Astrocyte (in vitro differentiated cells and primary cell): ENCODE measurements at regions not wholly inside any gene's neighbourhood (a gene's known extent, or its start where the extent isn't known, plus 50 kb on each side); places are given as distances from the start of the nearest gene placed in this dataset.
"Not testable (repeated sequence)": the region's sequence is repeated elsewhere in the genome, so short reads cannot be mapped to it uniquely, and the experiment has no call there.

Source experiments
- DNase-seq: peaks from one replicate; pipeline ENCODE4 v3.0.0-alpha.2; 2010; ENCODE audit warnings: low read depth
- FAIRE-seq: peaks from 2 replicates; lab custom pipeline; 2011; peaks lifted over from hg19 to GRCh38; lab: Jason Lieb, UNC
- H2AFZ ChIP-seq: 2 replicates; pipeline ENCODE4 v1.6.0; 2012; ENCODE audit warnings: low read depth, low read length, inconsistent platforms
- H3K27ac ChIP-seq: 2 replicates; pipeline ENCODE4 v1.5.1; 2011; ENCODE audit warnings: low read depth, low read length, inconsistent platforms
- H3K27me3 ChIP-seq: 2 replicates; pipeline ENCODE4 v1.6.0; 2011; ENCODE audit warnings: low read length, inconsistent platforms; ENCODE audit not compliant: insufficient read depth
- H3K36me3 ChIP-seq: 2 replicates; pipeline ENCODE4 v1.5.1; 2011; ENCODE audit warnings: low read length, inconsistent platforms; ENCODE audit not compliant: insufficient read depth
- H3K4me1 ChIP-seq: 2 replicates; pipeline ENCODE4 v1.5.1; 2011; ENCODE audit warnings: low read length, inconsistent platforms; ENCODE audit not compliant: insufficient read depth
- H3K4me2 ChIP-seq: 2 replicates; pipeline ENCODE4 v1.6.0; 2012; ENCODE audit warnings: low read length, inconsistent platforms
- H3K4me3 ChIP-seq: 2 replicates; pipeline ENCODE4 v1.5.1; 2011; ENCODE audit warnings: low read depth, mild to moderate bottlenecking, low read length, inconsistent platforms; ENCODE audit not compliant: insufficient read depth
- H3K79me2 ChIP-seq: 2 replicates; pipeline ENCODE4 v1.6.0; 2012; ENCODE audit warnings: mild to moderate bottlenecking, low read length, inconsistent platforms; ENCODE audit not compliant: insufficient read depth
- H3K9ac ChIP-seq: 2 replicates; pipeline ENCODE4 v1.6.0; 2012; ENCODE audit warnings: mild to moderate bottlenecking, low read length, inconsistent platforms
- H3K9me3 ChIP-seq: 2 replicates; pipeline ENCODE4 v1.5.1; 2012; ENCODE audit warnings: low read depth, mild to moderate bottlenecking, low read length, inconsistent platforms; ENCODE audit not compliant: insufficient read depth
- H4K20me1 ChIP-seq: 2 replicates; pipeline ENCODE4 v1.6.0; 2012; ENCODE audit warnings: low read length, inconsistent platforms; ENCODE audit not compliant: insufficient read depth
- H3K27ac Mint-ChIP-seq: one replicate; pipeline ENCODE4 v1.8.0; 2021; ENCODE audit warnings: mild to moderate bottlenecking, mixed read lengths; ENCODE audit not compliant: unreplicated experiment
- H3K27me3 Mint-ChIP-seq: one replicate; pipeline ENCODE4 v1.8.0; 2021; ENCODE audit warnings: low read depth, mixed read lengths; ENCODE audit not compliant: unreplicated experiment
- H3K36me3 Mint-ChIP-seq: one replicate; pipeline ENCODE4 v1.8.0; 2021; ENCODE audit warnings: low read depth, mixed read lengths; ENCODE audit not compliant: unreplicated experiment
- H3K4me1 Mint-ChIP-seq: one replicate; pipeline ENCODE4 v1.8.0; 2021; ENCODE audit warnings: low read depth, mixed read lengths; ENCODE audit not compliant: unreplicated experiment
- H3K4me3 Mint-ChIP-seq: one replicate; pipeline ENCODE4 v1.8.0; 2021; ENCODE audit warnings: mild to moderate bottlenecking, moderate library complexity, mixed read lengths; ENCODE audit not compliant: unreplicated experiment
- H3K9me3 Mint-ChIP-seq: one replicate; pipeline ENCODE4 v1.8.0; 2021; ENCODE audit warnings: mild to moderate bottlenecking, mixed read lengths; ENCODE audit not compliant: unreplicated experiment
- EZH2 ChIP-seq: IDR thresholded peaks from 2 replicates; pipeline ENCODE4 v1.6.1; 2012; ENCODE audit warnings: mild to moderate bottlenecking, low read length, inconsistent platforms; ENCODE audit not compliant: insufficient read depth
- TF ChIP-seq, protein P1 (sequence below): IDR thresholded peaks from 2 replicates; pipeline ENCODE4 v1.5.1; 2011; ENCODE audit warnings: low read depth, mild to moderate bottlenecking, inconsistent platforms, low read length, moderate library complexity; ENCODE audit not compliant: insufficient read depth

DNA sequence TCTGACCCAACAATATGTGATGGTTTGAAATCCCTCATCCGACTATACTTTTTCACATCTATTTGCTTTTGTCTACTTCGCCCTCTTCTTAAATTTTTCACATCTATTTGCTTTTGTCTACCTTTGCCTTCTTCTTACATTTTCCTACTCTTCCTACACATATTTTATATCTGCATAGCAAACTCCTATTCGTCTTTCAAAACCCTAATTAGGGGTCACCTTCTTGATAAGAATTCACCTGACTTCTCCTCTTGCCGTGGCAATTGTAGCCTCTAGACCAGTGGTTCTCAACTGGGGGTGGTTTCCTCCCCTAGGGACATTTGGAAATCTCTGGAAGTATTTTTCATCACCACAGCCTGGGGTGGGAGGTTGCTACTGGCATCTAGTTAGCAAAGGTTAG is 607.4 kb downstream of the NTRK3 start:
- no peak overlapping the region for H2AFZ ChIP-seq
- peaks cover 6% of the 10 kb centered on the region for H3K27me3 Mint-ChIP-seq
- no peak for DNase-seq
- no peaks in the 10 kb centered on the region for H3K9me3 Mint-ChIP-seq
- H3K9me3 ChIP-seq, result no peaks in the 10 kb centered on the region
- no peak overlapping the region for H3K4me3 ChIP-seq
- H3K4me1 Mint-ChIP-seq, result no peaks in the 10 kb centered on the region
- H3K4me3 Mint-ChIP-seq, result no peak overlapping the region
- H3K36me3 ChIP-seq, result no peaks in the 10 kb centered on the region
- no peak overlapping the region for H3K27ac Mint-ChIP-seq
- no peak overlapping the region for H3K9ac ChIP-seq
- no peaks in the 10 kb centered on the region for H3K79me2 ChIP-seq
- no peak overlapping the region for H3K27ac ChIP-seq
- H3K27me3 ChIP-seq, result no peaks in the 10 kb centered on the region
- H3K4me2 ChIP-seq, result no peak overlapping the region
- no peaks in the 10 kb centered on the region for H4K20me1 ChIP-seq
- TF ChIP-seq, protein P1, sequence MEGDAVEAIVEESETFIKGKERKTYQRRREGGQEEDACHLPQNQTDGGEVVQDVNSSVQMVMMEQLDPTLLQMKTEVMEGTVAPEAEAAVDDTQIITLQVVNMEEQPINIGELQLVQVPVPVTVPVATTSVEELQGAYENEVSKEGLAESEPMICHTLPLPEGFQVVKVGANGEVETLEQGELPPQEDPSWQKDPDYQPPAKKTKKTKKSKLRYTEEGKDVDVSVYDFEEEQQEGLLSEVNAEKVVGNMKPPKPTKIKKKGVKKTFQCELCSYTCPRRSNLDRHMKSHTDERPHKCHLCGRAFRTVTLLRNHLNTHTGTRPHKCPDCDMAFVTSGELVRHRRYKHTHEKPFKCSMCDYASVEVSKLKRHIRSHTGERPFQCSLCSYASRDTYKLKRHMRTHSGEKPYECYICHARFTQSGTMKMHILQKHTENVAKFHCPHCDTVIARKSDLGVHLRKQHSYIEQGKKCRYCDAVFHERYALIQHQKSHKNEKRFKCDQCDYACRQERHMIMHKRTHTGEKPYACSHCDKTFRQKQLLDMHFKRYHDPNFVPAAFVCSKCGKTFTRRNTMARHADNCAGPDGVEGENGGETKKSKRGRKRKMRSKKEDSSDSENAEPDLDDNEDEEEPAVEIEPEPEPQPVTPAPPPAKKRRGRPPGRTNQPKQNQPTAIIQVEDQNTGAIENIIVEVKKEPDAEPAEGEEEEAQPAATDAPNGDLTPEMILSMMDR, result no peak
- no peak for FAIRE-seq
- H3K36me3 Mint-ChIP-seq, result peaks cover 3% of the 10 kb centered on the region
- H3K4me1 ChIP-seq, result no peaks in the 10 kb centered on the region

DNA sequence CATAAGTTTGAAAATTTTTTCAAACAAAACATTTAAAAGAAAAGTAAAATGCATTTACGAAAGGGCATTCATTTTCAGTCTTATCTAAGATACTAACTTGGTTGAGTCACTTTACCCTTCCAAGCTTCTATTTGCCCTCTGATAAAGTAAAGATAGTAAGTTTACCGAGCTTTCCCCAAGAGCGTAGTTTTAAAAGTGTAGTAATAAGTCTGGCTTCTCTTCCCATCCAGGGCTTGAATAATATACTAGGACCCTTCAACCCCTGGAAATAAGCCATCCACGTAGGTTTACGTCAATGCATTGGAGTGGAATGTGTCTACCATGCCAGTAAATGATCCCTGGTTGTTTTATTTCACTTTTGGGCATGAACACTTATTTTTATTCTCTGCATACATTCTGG is 608.3 kb downstream of the NTRK3 start:
- H3K27ac ChIP-seq, result no peak overlapping the region
- no peaks in the 10 kb centered on the region for H3K36me3 ChIP-seq
- Mint-ChIP-seq H3K4me3 (no peak overlapping the region), H3K36me3 (no peaks in the 10 kb centered on the region), H3K27ac (no peak overlapping the region), H3K4me1 (no peaks in the 10 kb centered on the region), H3K27me3 (no peaks in the 10 kb centered on the region), H3K9me3 (no peaks in the 10 kb centered on the region)
- FAIRE-seq (no peak), DNase-seq (peak; percentile 59)
- H3K4me2 ChIP-seq, result no peak overlapping the region
- H2AFZ ChIP-seq, result no peak overlapping the region
- no peaks in the 10 kb centered on the region for H3K9me3 ChIP-seq
- no peaks in the 10 kb centered on the region for H4K20me1 ChIP-seq
- no peak overlapping the region for H3K4me3 ChIP-seq
- no peaks in the 10 kb centered on the region for H3K79me2 ChIP-seq
- no peaks in the 10 kb centered on the region for H3K4me1 ChIP-seq
- H3K9ac ChIP-seq, result no peak overlapping the region
- TF ChIP-seq EZH2, result no peak
- TF ChIP-seq, protein P1, result no peak
- no peaks in the 10 kb centered on the region for H3K27me3 ChIP-seq

DNA sequence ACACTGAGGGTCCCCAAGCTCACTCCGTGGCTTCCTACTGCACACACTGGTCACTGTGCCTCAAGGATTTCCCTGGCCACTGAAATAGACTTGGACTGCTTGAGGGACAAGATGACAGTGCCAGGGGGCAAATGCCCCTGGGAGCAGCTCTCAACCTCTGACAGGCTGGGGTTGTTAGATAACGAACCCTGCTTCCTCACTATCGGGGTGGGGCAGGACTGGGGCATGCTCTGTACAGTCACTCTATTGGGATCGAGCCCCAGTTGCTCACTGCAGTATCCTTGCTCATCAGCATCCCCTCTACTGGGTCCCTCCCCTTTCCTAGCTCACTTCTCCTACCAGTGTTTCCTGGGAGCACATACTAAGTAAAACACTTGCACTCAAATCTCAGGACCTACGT is 610.8 kb downstream of the NTRK3 start:
- no peak overlapping the region for H3K4me2 ChIP-seq

DNA sequence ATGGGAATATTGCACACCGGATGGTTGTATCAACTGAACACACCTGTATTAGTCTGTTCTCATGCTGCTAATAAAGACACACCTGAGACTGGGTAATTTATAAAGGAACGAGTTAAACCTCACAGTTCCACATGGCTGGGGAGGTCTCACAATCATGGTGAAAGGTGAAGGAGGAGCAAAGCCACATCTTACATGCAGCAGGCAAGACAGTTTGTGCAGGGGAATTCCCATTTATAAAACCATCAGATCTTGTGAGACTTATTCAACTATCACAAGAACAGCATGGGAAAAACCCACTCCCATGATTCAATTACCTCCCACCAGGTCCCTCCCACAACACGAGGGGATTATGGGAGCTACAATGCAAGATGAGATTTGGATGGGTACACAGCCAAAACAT is 613.5 kb downstream of the NTRK3 start:
- not testable (repeated sequence) for H4K20me1 ChIP-seq, H3K4me1 Mint-ChIP-seq, H3K36me3 ChIP-seq, H3K36me3 Mint-ChIP-seq, H3K4me2 ChIP-seq, H3K4me3 ChIP-seq, H3K9me3 ChIP-seq, H3K27me3 Mint-ChIP-seq, H3K9ac ChIP-seq, H2AFZ ChIP-seq, DNase-seq, H3K27me3 ChIP-seq, H3K4me3 Mint-ChIP-seq, H3K9me3 Mint-ChIP-seq, H3K27ac Mint-ChIP-seq, H3K79me2 ChIP-seq, H3K27ac ChIP-seq, H3K4me1 ChIP-seq
- peak; percentile 26 for FAIRE-seq

More for the DNA sequence above, 610.8 kb downstream of the NTRK3 start:
- H2AFZ ChIP-seq, result no peak overlapping the region
- no peak overlapping the region for H3K27ac ChIP-seq
- H3K4me1 Mint-ChIP-seq, result no peaks in the 10 kb centered on the region
- H3K27me3 ChIP-seq, result no peaks in the 10 kb centered on the region
- no peak overlapping the region for H3K9ac ChIP-seq
- DNase-seq (no peak), FAIRE-seq (no peak)
- H3K4me1 ChIP-seq, result no peaks in the 10 kb centered on the region
- no peaks in the 10 kb centered on the region for H3K36me3 ChIP-seq
- H3K27ac Mint-ChIP-seq, result no peak overlapping the region
- TF ChIP-seq EZH2, result no peak
- TF ChIP-seq, protein P1, result no peak
- no peaks in the 10 kb centered on the region for H3K27me3 Mint-ChIP-seq
- H4K20me1 ChIP-seq, result no peaks in the 10 kb centered on the region
- no peak overlapping the region for H3K4me3 ChIP-seq
- H3K9me3 Mint-ChIP-seq, result no peaks in the 10 kb centered on the region
- H3K9me3 ChIP-seq, result no peaks in the 10 kb centered on the region
- H3K79me2 ChIP-seq, result no peaks in the 10 kb centered on the region
- no peaks in the 10 kb centered on the region for H3K36me3 Mint-ChIP-seq
- H3K4me3 Mint-ChIP-seq, result no peak overlapping the region
